OCI-LY3 (cell line): ENCODE measurements at regions not wholly inside any gene's neighbourhood (a gene's known extent, or its start where the extent isn't known, plus 50 kb on each side); places are given as distances from the start of the nearest gene placed in this dataset.

Source experiments
- H2AFZ ChIP-seq: fragments of 200-600, 300-600 bp; shearing (Covaris generic); 2 replicates; pipeline ENCODE4 v1.6.0; 2014; ENCODE audit warnings: antibody characterized with exemption, low read depth, low read length
- H3K27ac ChIP-seq: fragments of 200-600, 300-600 bp; sonication (generic); 2 replicates; pipeline ENCODE4 v1.5.1; 2014; ENCODE audit warnings: mild to moderate bottlenecking, low read length, moderate library complexity, mixed read lengths
- H3K27me3 ChIP-seq: fragments of 200-600, 300-600 bp; sonication (generic); 2 replicates; pipeline ENCODE4 v1.6.1; 2014; ENCODE audit warnings: low read depth, low read length, mixed read lengths
- H3K36me3 ChIP-seq: fragments of 200-600, 300-600 bp; sonication (generic); replicated peaks from 2 replicates; pipeline ENCODE3; 2014; ENCODE audit warnings: low read depth, low read length, mixed read lengths
- H3K4me1 ChIP-seq: fragments of 300-600, 200-600 bp; sonication (generic); 2 replicates; pipeline ENCODE4 v1.6.1; 2014; ENCODE audit warnings: low read length, mixed read lengths
- H3K4me2 ChIP-seq: fragments of 200-600, 300-600 bp; sonication (generic); 2 replicates; pipeline ENCODE4 v1.6.1; 2014; ENCODE audit warnings: low read length, mixed read lengths
- H3K4me3 ChIP-seq: fragments of 300-600, 200-600 bp; sonication (generic); 2 replicates; pipeline ENCODE4 v1.5.1; 2014; ENCODE audit warnings: antibody characterized with exemption, mild to moderate bottlenecking, low read length, moderate library complexity
- H3K79me2 ChIP-seq: fragments of 300-600, 200-600 bp; shearing (Covaris generic); 2 replicates; pipeline ENCODE4 v1.6.1; 2014; ENCODE audit warnings: mild to moderate bottlenecking, low read length, mixed read lengths
- H3K9ac ChIP-seq: fragments of 300-600, 200-600 bp; shearing (Covaris generic); 2 replicates; pipeline ENCODE4 v1.6.0; 2014; ENCODE audit warnings: mild to moderate bottlenecking, low read length, moderate library complexity
- H3K9me3 ChIP-seq: fragments of 200-600, 300-600 bp; shearing (Covaris generic); 2 replicates; pipeline ENCODE4 v1.6.1; 2014; ENCODE audit warnings: low read length, mixed read lengths; ENCODE audit not compliant: insufficient read depth
- H4K20me1 ChIP-seq: fragments of 200-600, 300-600 bp; sonication (generic); 2 replicates; pipeline ENCODE4 v1.6.1; 2016; ENCODE audit warnings: low read length, mixed read lengths; ENCODE audit not compliant: insufficient read depth
- CTCF ChIP-seq: fragments of 200-600, 300-600 bp; sonication (generic); IDR thresholded peaks from 2 replicates; pipeline ENCODE4 v1.5.1; 2014; ENCODE audit warnings: antibody characterized with exemption, low read length, low read depth
- EZH2phosphoT487 ChIP-seq: fragments of 200-600 bp; shearing (Covaris generic); IDR thresholded peaks from 2 replicates; pipeline ENCODE4 v1.6.1; 2018; ENCODE audit warnings: antibody characterized with exemption, mixed run types, low read depth

GRCh38 chr4:121448231-121448630, 67.4 kb upstream of the QRFPR start:
- Histone ChIP-seq H4K20me1 (no peaks in the 10 kb centered on the region), H3K4me3 (no peak overlapping the region), H3K4me2 (no peak overlapping the region), H3K27ac (no peak overlapping the region), H3K79me2 (no peaks in the 10 kb centered on the region), H3K9ac (no peak overlapping the region), H3K27me3 (no peaks in the 10 kb centered on the region), H2AFZ (no peak overlapping the region), H3K4me1 (peaks cover 11% of the 10 kb centered on the region), H3K36me3 (no peaks in the 10 kb centered on the region), H3K9me3 (no peaks in the 10 kb centered on the region)
- TF ChIP-seq CTCF: no peak
- no peak for TF ChIP-seq EZH2phosphoT487

DNA sequence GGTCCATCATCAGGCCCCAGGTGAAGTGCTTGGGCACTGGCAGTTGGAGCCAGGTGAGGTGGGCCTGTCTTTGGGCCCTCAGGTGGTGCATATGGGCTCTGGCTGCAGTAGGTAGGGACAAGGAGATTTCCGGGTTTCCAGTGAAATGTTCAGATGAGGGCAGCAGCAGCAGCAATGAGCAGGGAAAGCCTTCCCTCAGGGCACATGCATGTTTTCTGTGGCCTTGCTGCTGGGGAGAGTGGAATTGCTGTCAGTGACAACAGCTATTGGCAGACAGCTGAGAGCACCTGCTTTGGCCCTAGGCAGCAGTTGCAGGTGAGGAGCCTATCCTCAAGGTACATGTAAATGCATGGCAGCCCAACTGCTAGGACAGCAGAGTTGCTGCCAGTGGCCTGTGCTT, 58.9 kb upstream of the QRFPR start:
- H3K9ac ChIP-seq: no peak overlapping the region
- H3K4me3 ChIP-seq: no peak overlapping the region
- H4K20me1 ChIP-seq: no peaks in the 10 kb centered on the region
- no peak for TF ChIP-seq EZH2phosphoT487
- no peak for TF ChIP-seq CTCF
- peaks cover 17% of the 10 kb centered on the region; the same call in 1 of the 2 replicates for H3K9me3 ChIP-seq
- H3K27ac ChIP-seq: no peak overlapping the region
- no peaks in the 10 kb centered on the region for H3K79me2 ChIP-seq
- no peak overlapping the region for H2AFZ ChIP-seq
- no peaks in the 10 kb centered on the region for H3K4me1 ChIP-seq
- H3K36me3 ChIP-seq: no peaks in the 10 kb centered on the region
- H3K27me3 ChIP-seq: no peaks in the 10 kb centered on the region
- no peak overlapping the region for H3K4me2 ChIP-seq
